HepG2 (cell line): ENCODE measurements at regions not wholly inside any gene's neighbourhood (a gene's known extent, or its start where the extent isn't known, plus 50 kb on each side); places are given as distances from the start of the nearest gene placed in this dataset.
A peak's percentile ranks its signal among the peaks of the same experiment; 100 is the strongest.

Experiments used
- CENPT ChIP-seq: sonication (generic); formaldehyde crosslinking; IDR thresholded peaks from 2 replicates; pipeline ENCODE4 v1.8.0; 2022; ENCODE audit warnings: low read depth, mild to moderate bottlenecking, moderate library complexity, missing genetic modification reagents
- DNMT1 ChIP-seq: sonication (generic); formaldehyde crosslinking; IDR thresholded peaks from 2 replicates; pipeline ENCODE4 v1.5.1; 2020; ENCODE audit warnings: mild to moderate bottlenecking, missing genetic modification reagents
- ETV5 ChIP-seq: IDR thresholded peaks from 2 replicates; pipeline ENCODE4 v1.6.1; 2018; ENCODE audit warnings: missing biosample characterization, missing genetic modification reagents, inconsistent platforms, borderline replicate concordance
- JUND ChIP-seq: sonication (generic); formaldehyde crosslinking; IDR thresholded peaks from 2 replicates; pipeline ENCODE4 v1.8.0; 2022; ENCODE audit warnings: mild to moderate bottlenecking, missing genetic modification reagents
- MAFK ChIP-seq, 2 experiments: IDR thresholded peaks in 1 of 2; conservative IDR thresholded peaks in 1 of 2; 2 replicates each; pipeline ENCODE4 v1.6.1; 2011; ENCODE audit warnings: improper control_type of control experiment in 2 of 2, low read length in 2 of 2
- MATR3 ChIP-seq: sonication (generic); formaldehyde crosslinking; IDR thresholded peaks from 2 replicates; pipeline ENCODE4 v1.4.0; 2020; ENCODE audit warnings: missing genetic modification reagents
- MXD4 ChIP-seq: IDR thresholded peaks from 2 replicates; pipeline ENCODE4 v1.6.1; 2016; ENCODE audit warnings: mild to moderate bottlenecking, missing biosample characterization, missing genetic modification reagents
- NCOA2 ChIP-seq: sonication (generic); formaldehyde crosslinking; IDR thresholded peaks from 2 replicates; pipeline ENCODE4 v1.8.0; 2022; ENCODE audit warnings: inconsistent platforms
- NFE2L2 ChIP-seq: fragments of 150-350 bp; IDR thresholded peaks from 2 replicates; pipeline ENCODE4 v1.6.1; 2014; ENCODE audit warnings: low read length
- NONO ChIP-seq, 2 experiments: fragments of 450-650 bp in 1 of 2; sonication (generic) in 1 of 2; formaldehyde crosslinking in 1 of 2; IDR thresholded peaks in 1 of 2; conservative IDR thresholded peaks in 1 of 2; 2 replicates each; pipeline versions ENCODE4 v1.6.1 to v1.8.0; 2017 to 2022; ENCODE audit warnings: mild to moderate bottlenecking in 1 of 2, missing genetic modification reagents in 1 of 2, moderate library complexity in 1 of 2
- NR2F2 ChIP-seq: IDR thresholded peaks from 2 replicates; pipeline ENCODE4 v1.6.1; 2012; ENCODE audit warnings: low read depth, inconsistent platforms, borderline replicate concordance
- POGZ ChIP-seq: sonication (generic); formaldehyde crosslinking; IDR thresholded peaks from 2 replicates; pipeline ENCODE4 v1.4.0; 2020; ENCODE audit warnings: mild to moderate bottlenecking, missing genetic modification reagents
- RAD51 ChIP-seq: fragments of 450-650 bp; IDR thresholded peaks from 2 replicates; pipeline ENCODE4 v1.6.1; 2016; ENCODE audit warnings: borderline replicate concordance
- RFX5 ChIP-seq: IDR thresholded peaks from 2 replicates; pipeline ENCODE4 v1.6.1; 2011; ENCODE audit warnings: low read depth, low read length, improper control_type of control experiment
- SALL2 ChIP-seq: sonication (generic); formaldehyde crosslinking; IDR thresholded peaks from 2 replicates; pipeline ENCODE4 v1.8.1; 2023; ENCODE audit warnings: mild to moderate bottlenecking, missing genetic modification reagents, inconsistent platforms
- STAT5B ChIP-seq: sonication (generic); formaldehyde crosslinking; IDR thresholded peaks from 2 replicates; pipeline ENCODE4 v1.4.0; 2020; ENCODE audit warnings: missing genetic modification reagents
- SUZ12 ChIP-seq: fragments of 150-350 bp; IDR thresholded peaks from 2 replicates; pipeline ENCODE4 v1.6.1; 2014; ENCODE audit warnings: low read depth, low read length
- TCF12 ChIP-seq, 2 experiments: fragments of 450-650 bp in 1 of 2; sonication (generic) in 1 of 2; formaldehyde crosslinking in 1 of 2; IDR thresholded peaks; 2 replicates each; pipeline versions ENCODE4 v1.6.1 to v1.8.0; 2017 to 2022; ENCODE audit warnings: antibody characterized with exemption in 1 of 2, mild to moderate bottlenecking in 1 of 2, missing genetic modification reagents in 1 of 2, moderate library complexity in 1 of 2
- ZFP90 ChIP-seq: sonication (generic); formaldehyde crosslinking; IDR thresholded peaks from 2 replicates; pipeline ENCODE4 v1.8.0; 2022; ENCODE audit warnings: missing genetic modification reagents, mild to moderate bottlenecking, inconsistent platforms, borderline replicate concordance
- ZMYM3 ChIP-seq: sonication (generic); formaldehyde crosslinking; IDR thresholded peaks from 2 replicates; pipeline ENCODE4 v1.5.1; 2020; ENCODE audit warnings: mild to moderate bottlenecking, missing genetic modification reagents
- ZNF224 ChIP-seq: sonication (generic); formaldehyde crosslinking; IDR thresholded peaks from 2 replicates; pipeline ENCODE4 v1.5.0; 2020; ENCODE audit warnings: mild to moderate bottlenecking, missing genetic modification reagents
- ZNF414 ChIP-seq: sonication (generic); formaldehyde crosslinking; IDR thresholded peaks from 2 replicates; pipeline ENCODE4 v1.5.0; 2020; ENCODE audit warnings: missing genetic modification reagents
- ZNF737 ChIP-seq: sonication (generic); formaldehyde crosslinking; IDR thresholded peaks from 2 replicates; pipeline ENCODE4 v1.5.0; 2020; ENCODE audit warnings: missing genetic modification reagents, mild to moderate bottlenecking, borderline replicate concordance
- TF ChIP-seq, protein P1 (sequence below): sonication (generic); formaldehyde crosslinking; IDR thresholded peaks from 2 replicates; pipeline ENCODE4 v1.4.0; 2020; ENCODE audit warnings: missing genetic modification reagents, low read depth, mild to moderate bottlenecking, borderline replicate concordance
- TF ChIP-seq, protein P2 (sequence below): sonication (generic); formaldehyde crosslinking; IDR thresholded peaks from 2 replicates; pipeline ENCODE4 v1.5.0; 2020; ENCODE audit warnings: mild to moderate bottlenecking, low read depth, missing genetic modification reagents, borderline replicate concordance

DNA sequence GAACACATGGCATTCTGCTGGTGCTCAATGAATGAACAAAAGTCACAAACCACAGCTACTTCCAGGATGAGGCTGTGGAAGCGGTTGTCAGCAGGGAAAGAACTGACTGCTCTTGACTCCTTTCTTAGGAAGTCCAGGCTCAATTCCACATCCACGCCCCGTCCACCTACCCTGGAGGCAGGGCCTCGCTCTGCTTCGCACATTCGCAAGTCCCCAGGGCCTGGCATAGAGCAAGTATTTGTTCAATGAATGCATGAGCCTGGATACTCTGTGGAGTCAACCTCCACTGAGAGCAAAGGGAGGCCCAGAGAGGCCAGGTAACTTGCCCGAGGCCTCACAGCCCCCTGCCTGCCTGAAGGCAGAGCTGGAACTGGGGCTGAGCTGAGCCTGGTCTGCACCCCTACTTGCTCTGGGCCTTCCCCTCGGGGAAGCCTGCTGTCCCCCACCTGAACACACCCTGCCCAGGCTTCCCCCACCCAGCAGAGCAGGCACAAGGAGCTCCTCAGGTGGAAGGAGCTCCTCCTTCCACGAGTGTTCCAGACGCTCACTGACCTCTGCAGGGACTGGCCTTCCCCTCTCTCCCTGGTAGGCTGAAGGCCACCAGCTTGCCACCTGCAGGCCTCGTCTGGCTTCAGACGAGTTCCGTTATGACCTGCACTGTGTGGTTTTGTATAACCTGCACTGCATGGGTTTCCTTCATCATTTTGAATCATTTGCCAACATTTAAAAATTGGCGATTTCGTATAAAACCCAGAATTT is 119.3 kb upstream of the PTPN1 start (continued):
- TF ChIP-seq ETV5 = no peak
- no peak for TF ChIP-seq RAD51
- no peak for TF ChIP-seq TCF12 (IDR thresholded peaks at IDR 0.05)
- 0 out of 2 replicates have a peak, but pooled peaks have one; percentile 3 for TF ChIP-seq TCF12 (CRISPR knock-in tag; IDR thresholded peaks at IDR 0.05)
- TF ChIP-seq ZNF224 (CRISPR knock-in tag) = no peak
- no peak for TF ChIP-seq POGZ (CRISPR knock-in tag)
- TF ChIP-seq SUZ12 = no peak
- no peak for TF ChIP-seq NFE2L2
- no peak for TF ChIP-seq NR2F2
- TF ChIP-seq, protein P1, sequence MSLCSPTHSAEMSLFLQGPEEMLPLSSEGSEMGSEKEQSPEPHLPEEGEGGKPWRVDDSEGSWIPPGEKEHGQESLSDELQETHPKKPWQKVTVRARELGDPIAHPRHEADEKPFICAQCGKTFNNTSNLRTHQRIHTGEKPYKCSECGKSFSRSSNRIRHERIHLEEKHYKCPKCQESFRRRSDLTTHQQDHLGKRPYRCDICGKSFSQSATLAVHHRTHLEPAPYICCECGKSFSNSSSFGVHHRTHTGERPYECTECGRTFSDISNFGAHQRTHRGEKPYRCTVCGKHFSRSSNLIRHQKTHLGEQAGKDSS (CRISPR knock-in tag) = peak; percentile 41; the same call in 1 of the 2 replicates
- TF ChIP-seq STAT5B (CRISPR knock-in tag) = no peak
- TF ChIP-seq RFX5 = no peak
- no peak for TF ChIP-seq SALL2 (CRISPR knock-in tag)
- TF ChIP-seq MXD4 (CRISPR knock-in tag) = no peak
- TF ChIP-seq ZFP90 (CRISPR knock-in tag) = no peak
- TF ChIP-seq CENPT = 0 out of 2 replicates have a peak, but pooled peaks have one; percentile 30
- peak; percentile 79; the same call in 1 of the 2 replicates for TF ChIP-seq ZNF737 (CRISPR knock-in tag)
- no peak for TF ChIP-seq MAFK (conservative IDR thresholded peaks at IDR 0.05 in 1 of 2, IDR thresholded peaks at IDR 0.05 in 1 of 2; ENCODE audit: low read length in 2 of 2)
- 0 out of 2 replicates have a peak, but pooled peaks have one; percentile 23 for TF ChIP-seq DNMT1 (CRISPR knock-in tag)
- TF ChIP-seq MATR3 (CRISPR knock-in tag) = no peak
- TF ChIP-seq, protein P2, sequence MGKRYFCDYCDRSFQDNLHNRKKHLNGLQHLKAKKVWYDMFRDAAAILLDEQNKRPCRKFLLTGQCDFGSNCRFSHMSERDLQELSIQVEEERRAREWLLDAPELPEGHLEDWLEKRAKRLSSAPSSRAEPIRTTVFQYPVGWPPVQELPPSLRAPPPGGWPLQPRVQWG (CRISPR knock-in tag) = no peak
- TF ChIP-seq ZMYM3 (CRISPR knock-in tag) = peak; percentile 7; the same call in 1 of the 2 replicates
- TF ChIP-seq ZNF414 = no peak
- TF ChIP-seq NONO (IDR thresholded peaks at IDR 0.05) = no peak
- TF ChIP-seq NONO (CRISPR knock-in tag; conservative IDR thresholded peaks at IDR 0.05) = no peak
- TF ChIP-seq JUND (CRISPR knock-in tag) = 0 out of 2 replicates have a peak, but pooled peaks have one; percentile 35
- no peak for TF ChIP-seq NCOA2 (CRISPR knock-in tag)
